PC-9 (cell line): ENCODE measurements at regions not wholly inside any gene's neighbourhood (a gene's known extent, or its start where the extent isn't known, plus 50 kb on each side); places are given as distances from the start of the nearest gene placed in this dataset.

ENCODE experiments used
- EZH2 ChIP-seq: fragments of 200-600 bp; sonication (generic); IDR thresholded peaks from 2 replicates; pipeline ENCODE4 v1.8.0; 2017; ENCODE audit warnings: antibody characterized with exemption, low read depth
- TF ChIP-seq, protein P1 (sequence below): fragments of 200-600 bp; sonication (generic); conservative IDR thresholded peaks from 2 replicates; pipeline ENCODE4 v1.6.1; 2017; ENCODE audit warnings: mixed run types, antibody characterized with exemption, mild to moderate bottlenecking, moderate library complexity

GRCh38 chr3:94292151-94292550 is 229.3 kb downstream of the NSUN3 start:
- TF ChIP-seq, protein P1, sequence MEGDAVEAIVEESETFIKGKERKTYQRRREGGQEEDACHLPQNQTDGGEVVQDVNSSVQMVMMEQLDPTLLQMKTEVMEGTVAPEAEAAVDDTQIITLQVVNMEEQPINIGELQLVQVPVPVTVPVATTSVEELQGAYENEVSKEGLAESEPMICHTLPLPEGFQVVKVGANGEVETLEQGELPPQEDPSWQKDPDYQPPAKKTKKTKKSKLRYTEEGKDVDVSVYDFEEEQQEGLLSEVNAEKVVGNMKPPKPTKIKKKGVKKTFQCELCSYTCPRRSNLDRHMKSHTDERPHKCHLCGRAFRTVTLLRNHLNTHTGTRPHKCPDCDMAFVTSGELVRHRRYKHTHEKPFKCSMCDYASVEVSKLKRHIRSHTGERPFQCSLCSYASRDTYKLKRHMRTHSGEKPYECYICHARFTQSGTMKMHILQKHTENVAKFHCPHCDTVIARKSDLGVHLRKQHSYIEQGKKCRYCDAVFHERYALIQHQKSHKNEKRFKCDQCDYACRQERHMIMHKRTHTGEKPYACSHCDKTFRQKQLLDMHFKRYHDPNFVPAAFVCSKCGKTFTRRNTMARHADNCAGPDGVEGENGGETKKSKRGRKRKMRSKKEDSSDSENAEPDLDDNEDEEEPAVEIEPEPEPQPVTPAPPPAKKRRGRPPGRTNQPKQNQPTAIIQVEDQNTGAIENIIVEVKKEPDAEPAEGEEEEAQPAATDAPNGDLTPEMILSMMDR: no peak
- TF ChIP-seq EZH2: no peak
